GM18951 (cell line): ENCODE measurements at regions not wholly inside any gene's neighbourhood (a gene's known extent, or its start where the extent isn't known, plus 50 kb on each side); places are given as distances from the start of the nearest gene placed in this dataset.

Source experiments
- POLR2A ChIP-seq: IDR thresholded peaks from 4 replicates; pipeline ENCODE4 v1.6.1; 2011; ENCODE audit warnings: mild to moderate bottlenecking; ENCODE audit not compliant: insufficient read length, insufficient read depth; ENCODE audit errors: extremely low read depth
- in situ Hi-C: fragments of 300-500 bp; cut with MboI; formaldehyde crosslinking; loops from one replicate; pipeline ENCODE4 v1.12.0; 2022; ENCODE audit warnings: low sequenced_read_pairs, mixed read lengths, inconsistent platforms; ENCODE audit not compliant: unreplicated experiment

- no peak for TF ChIP-seq POLR2A
- in situ Hi-C loops: no loop called here
Measured at GRCh38 chrX:39311646-39312045, 510.4 kb downstream of the MID1IP1 start.

- no peak for TF ChIP-seq POLR2A
- in situ Hi-C loops: no loop called here
Measured at GRCh38 chrX:39313146-39313545, 511.9 kb downstream of the MID1IP1 start.

- in situ Hi-C loops: no loop called here
Measured at GRCh38 chrX:39318506-39319343, 517.5 kb downstream of the MID1IP1 start.

GRCh38 chrX:39320165-39320564 is 518.9 kb downstream of the MID1IP1 start:
- TF ChIP-seq POLR2A: no peak
- in situ Hi-C loops: no loop called here

More at GRCh38 chrX:39318506-39319343, 517.5 kb downstream of the MID1IP1 start:
- no peak for TF ChIP-seq POLR2A

- in situ Hi-C loops: no loop called here
- TF ChIP-seq POLR2A: no peak
Measured at GRCh38 chrX:39322496-39322895, 521.2 kb downstream of the MID1IP1 start.

- in situ Hi-C loops: no loop called here
- TF ChIP-seq POLR2A: no peak
Measured at GRCh38 chrX:39324233-39324930, 523.1 kb downstream of the MID1IP1 start.

- TF ChIP-seq POLR2A: no peak
- in situ Hi-C loops: no loop called here
Measured at GRCh38 chrX:39327255-39327654, 526.0 kb downstream of the MID1IP1 start.

GRCh38 chrX:39327705-39328104 is 526.4 kb downstream of the MID1IP1 start:
- no peak for TF ChIP-seq POLR2A
- in situ Hi-C loops: no loop called here

GRCh38 chrX:39328661-39329060 is 527.4 kb downstream of the MID1IP1 start:
- no peak for TF ChIP-seq POLR2A
- in situ Hi-C loops: no loop called here

- in situ Hi-C loops: no loop called here
- no peak for TF ChIP-seq POLR2A
Measured at GRCh38 chrX:39331082-39331704, 529.9 kb downstream of the MID1IP1 start.

- in situ Hi-C loops: no loop called here
- TF ChIP-seq POLR2A: no peak
Measured at GRCh38 chrX:39333451-39333850, 532.2 kb downstream of the MID1IP1 start.

GRCh38 chrX:39335513-39336235 is 534.4 kb downstream of the MID1IP1 start:
- in situ Hi-C loops: no loop called here
- TF ChIP-seq POLR2A: no peak
